ENCODE measurements at regions not wholly inside any gene's neighbourhood (a gene's known extent, or its start where the extent isn't known, plus 50 kb on each side); places are given as distances from the start of the nearest gene placed in this dataset.

- no peak for TF ChIP-seq ZNF462 (CRISPR knock-in tag; IDR thresholded peaks at IDR 0.05)
- TF ChIP-seq CTCF (conservative IDR thresholded peaks at IDR 0.05; ENCODE audit: low read depth in 2 of 2), result no peak
- no peak for TF ChIP-seq ETS1 (IDR thresholded peaks at IDR 0.05)
- no peak for TF ChIP-seq STAT1 (IDR thresholded peaks at IDR 0.05; ENCODE audit: unreplicated experiment)
- no peak for TF ChIP-seq CREB1 (CRISPR knock-in tag; IDR thresholded peaks at IDR 0.05; ENCODE audit: low read depth)
- no peak for TF ChIP-seq EZH2 (IDR thresholded peaks at IDR 0.05; ENCODE audit: low read depth, unreplicated experiment)
- TF ChIP-seq EZH2phosphoT487 (IDR thresholded peaks at IDR 0.05; ENCODE audit: unreplicated experiment), result no peak
- TF ChIP-seq POLR2AphosphoS5 (IDR thresholded peaks at IDR 0.05; ENCODE audit: low read depth), result no peak
Measured at GRCh38 chr18:47427923-47428637, 176.6 kb upstream of the SKOR2 start (continued).
